OCI-LY3 (cell line): ENCODE measurements at regions not wholly inside any gene's neighbourhood (a gene's known extent, or its start where the extent isn't known, plus 50 kb on each side); places are given as distances from the start of the nearest gene placed in this dataset.

Experiments
- EZH2phosphoT487 ChIP-seq: fragments of 200-600 bp; shearing (Covaris generic); IDR thresholded peaks from 2 replicates; pipeline ENCODE4 v1.6.1; 2018; ENCODE audit warnings: antibody characterized with exemption, mixed run types, low read depth
- TF ChIP-seq, protein P1 (sequence below): fragments of 200-600, 300-600 bp; sonication (generic); IDR thresholded peaks from 2 replicates; pipeline ENCODE4 v1.5.1; 2014; ENCODE audit warnings: antibody characterized with exemption, low read length, low read depth

DNA sequence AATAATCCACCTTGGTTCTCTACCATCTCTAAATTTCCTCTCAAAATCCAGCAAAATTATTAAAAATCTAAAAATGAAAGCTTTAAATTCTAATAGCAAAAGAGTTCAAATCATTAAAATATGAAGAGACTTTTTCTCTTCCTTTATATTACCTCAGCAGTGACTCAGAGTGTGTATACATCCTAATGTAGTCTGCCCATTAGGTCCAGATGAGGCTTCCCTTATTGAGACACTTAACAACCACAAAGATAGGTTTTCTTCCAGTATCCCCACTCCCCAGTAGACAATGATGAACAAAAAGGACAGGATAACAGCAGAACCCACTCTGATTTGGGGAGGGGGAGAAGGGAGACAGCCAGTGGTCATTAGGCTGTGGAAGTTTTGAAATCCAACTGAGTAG lies 61.5 kb upstream of the DCBLD2 start:
- TF ChIP-seq, protein P1, sequence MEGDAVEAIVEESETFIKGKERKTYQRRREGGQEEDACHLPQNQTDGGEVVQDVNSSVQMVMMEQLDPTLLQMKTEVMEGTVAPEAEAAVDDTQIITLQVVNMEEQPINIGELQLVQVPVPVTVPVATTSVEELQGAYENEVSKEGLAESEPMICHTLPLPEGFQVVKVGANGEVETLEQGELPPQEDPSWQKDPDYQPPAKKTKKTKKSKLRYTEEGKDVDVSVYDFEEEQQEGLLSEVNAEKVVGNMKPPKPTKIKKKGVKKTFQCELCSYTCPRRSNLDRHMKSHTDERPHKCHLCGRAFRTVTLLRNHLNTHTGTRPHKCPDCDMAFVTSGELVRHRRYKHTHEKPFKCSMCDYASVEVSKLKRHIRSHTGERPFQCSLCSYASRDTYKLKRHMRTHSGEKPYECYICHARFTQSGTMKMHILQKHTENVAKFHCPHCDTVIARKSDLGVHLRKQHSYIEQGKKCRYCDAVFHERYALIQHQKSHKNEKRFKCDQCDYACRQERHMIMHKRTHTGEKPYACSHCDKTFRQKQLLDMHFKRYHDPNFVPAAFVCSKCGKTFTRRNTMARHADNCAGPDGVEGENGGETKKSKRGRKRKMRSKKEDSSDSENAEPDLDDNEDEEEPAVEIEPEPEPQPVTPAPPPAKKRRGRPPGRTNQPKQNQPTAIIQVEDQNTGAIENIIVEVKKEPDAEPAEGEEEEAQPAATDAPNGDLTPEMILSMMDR, result no peak
- TF ChIP-seq EZH2phosphoT487, result no peak
